ENCODE measurements at regions not wholly inside any gene's neighbourhood (a gene's known extent, or its start where the extent isn't known, plus 50 kb on each side); places are given as distances from the start of the nearest gene placed in this dataset.
A peak's percentile ranks its signal among the peaks of the same experiment; 100 is the strongest.

DNA sequence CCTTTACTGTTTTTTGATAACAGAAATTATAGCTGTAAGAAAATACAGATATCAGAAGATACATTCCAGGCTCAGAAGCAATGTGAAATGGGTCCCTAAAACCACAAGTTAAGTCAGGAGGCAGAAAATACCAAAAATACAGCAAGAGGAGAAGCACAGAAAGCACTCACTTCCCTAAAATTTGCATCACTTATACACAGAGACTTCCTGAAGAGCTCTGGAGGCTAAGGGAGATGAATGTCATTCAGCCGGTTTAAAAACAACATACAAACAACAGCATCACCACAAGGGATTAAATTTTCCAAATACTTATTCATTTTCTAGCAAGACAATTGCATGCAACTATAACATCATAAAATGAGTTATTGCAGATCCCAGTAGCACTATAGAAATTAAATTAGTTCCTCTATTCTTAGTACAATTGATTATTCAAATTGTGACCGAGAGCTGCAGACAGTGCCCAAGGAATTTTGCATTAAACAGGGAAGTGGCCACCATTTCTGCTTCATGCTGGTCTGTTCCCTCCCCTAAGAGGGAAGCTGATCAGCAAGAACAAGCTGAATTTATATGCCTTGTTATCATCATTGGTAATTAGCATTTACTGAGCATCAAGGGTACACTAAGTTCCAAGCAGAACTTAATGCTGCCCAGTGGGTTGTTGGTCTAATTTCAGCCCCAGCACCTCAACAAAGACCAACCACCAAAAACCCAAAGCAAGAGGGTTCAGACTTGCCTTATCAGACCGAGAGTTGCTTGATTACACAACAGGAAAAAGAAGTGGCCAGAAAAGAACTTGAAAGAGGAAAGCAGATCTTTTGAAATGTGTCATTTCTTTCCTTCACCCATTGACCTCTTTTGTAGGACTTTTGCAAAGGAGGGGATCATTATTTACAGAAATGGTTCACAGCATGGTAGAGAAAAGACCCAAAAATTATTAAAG lies 140.7 kb downstream of the KCTD12 start:
- no peaks in the 10 kb centered on the region for H3K4me1 ChIP-seq (ENCODE audit: control insufficient read depth in 2 of 3, insufficient read depth in 2 of 3, low read depth in 1 of 3, low read length in 3 of 3)
- no peaks in the 10 kb centered on the region for H3K36me3 ChIP-seq (ENCODE audit: control insufficient read depth in 2 of 3, insufficient read depth in 3 of 3, low read length in 3 of 3)
- DNase-seq (peak in 1 of 5 donors; percentile 4), FAIRE-seq (no peak)
- H3K9ac ChIP-seq (ENCODE audit: low read length in 3 of 3), result no peak overlapping the region
- intact Hi-C loops (cut with DNase I), result no loop called here
- no peaks in the 10 kb centered on the region for H3K27me3 ChIP-seq (ENCODE audit: control insufficient read depth, insufficient read depth, low read length)
- no peak overlapping the region for H3K27ac ChIP-seq (ENCODE audit: low read depth in 2 of 2, low read length in 2 of 2)
- TF ChIP-seq, protein P1, sequence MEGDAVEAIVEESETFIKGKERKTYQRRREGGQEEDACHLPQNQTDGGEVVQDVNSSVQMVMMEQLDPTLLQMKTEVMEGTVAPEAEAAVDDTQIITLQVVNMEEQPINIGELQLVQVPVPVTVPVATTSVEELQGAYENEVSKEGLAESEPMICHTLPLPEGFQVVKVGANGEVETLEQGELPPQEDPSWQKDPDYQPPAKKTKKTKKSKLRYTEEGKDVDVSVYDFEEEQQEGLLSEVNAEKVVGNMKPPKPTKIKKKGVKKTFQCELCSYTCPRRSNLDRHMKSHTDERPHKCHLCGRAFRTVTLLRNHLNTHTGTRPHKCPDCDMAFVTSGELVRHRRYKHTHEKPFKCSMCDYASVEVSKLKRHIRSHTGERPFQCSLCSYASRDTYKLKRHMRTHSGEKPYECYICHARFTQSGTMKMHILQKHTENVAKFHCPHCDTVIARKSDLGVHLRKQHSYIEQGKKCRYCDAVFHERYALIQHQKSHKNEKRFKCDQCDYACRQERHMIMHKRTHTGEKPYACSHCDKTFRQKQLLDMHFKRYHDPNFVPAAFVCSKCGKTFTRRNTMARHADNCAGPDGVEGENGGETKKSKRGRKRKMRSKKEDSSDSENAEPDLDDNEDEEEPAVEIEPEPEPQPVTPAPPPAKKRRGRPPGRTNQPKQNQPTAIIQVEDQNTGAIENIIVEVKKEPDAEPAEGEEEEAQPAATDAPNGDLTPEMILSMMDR (IDR thresholded peaks at IDR 0.05; ENCODE audit: borderline replicate concordance, extremely low read depth, insufficient read depth), result no peak
- no peak overlapping the region for H3K4me3 ChIP-seq (ENCODE audit: low read length in 3 of 3)
- peaks cover 0 to 7% (median 0%) of the 10 kb centered on the region in 3 donors for H3K9me3 ChIP-seq (ENCODE audit: control insufficient read depth in 2 of 3, insufficient read depth in 1 of 3, low read length in 3 of 3)

DNA sequence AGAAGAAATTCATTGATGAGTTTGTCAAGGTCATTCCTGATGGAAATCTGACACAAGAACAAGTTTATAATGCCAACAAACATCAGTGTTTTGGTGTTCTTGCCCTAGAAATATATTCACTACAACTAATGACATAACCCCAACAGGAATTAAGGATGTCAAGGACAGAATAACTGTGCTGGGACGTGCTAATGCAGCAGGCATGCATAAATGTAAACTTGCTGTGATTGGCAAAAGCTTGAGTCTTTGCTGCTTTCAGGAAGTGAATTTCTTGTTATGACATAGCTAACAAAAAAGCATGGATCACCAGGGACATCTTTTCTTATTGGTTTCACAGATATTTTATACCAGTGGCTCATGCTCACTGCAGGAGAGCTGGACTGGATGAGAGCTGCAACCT lies 144.6 kb downstream of the KCTD12 start:
- H3K27me3 ChIP-seq (ENCODE audit: control insufficient read depth, insufficient read depth, low read length), result no peaks in the 10 kb centered on the region
- no peaks in the 10 kb centered on the region for H3K4me1 ChIP-seq (ENCODE audit: control insufficient read depth in 2 of 3, insufficient read depth in 2 of 3, low read depth in 1 of 3, low read length in 3 of 3)
- TF ChIP-seq, protein P1 (IDR thresholded peaks at IDR 0.05; ENCODE audit: borderline replicate concordance, extremely low read depth, insufficient read depth), result no peak
- H3K36me3 ChIP-seq (ENCODE audit: control insufficient read depth in 2 of 3, insufficient read depth in 3 of 3, low read length in 3 of 3), result no peaks in the 10 kb centered on the region
- DNase-seq (no peak), FAIRE-seq (no peak)
- no peak overlapping the region for H3K4me3 ChIP-seq (ENCODE audit: low read length in 3 of 3)
- intact Hi-C loops (cut with DNase I), result no loop called here
- H3K9ac ChIP-seq (ENCODE audit: low read length in 3 of 3), result no peak overlapping the region
- peaks cover 0 to 7% (median 0%) of the 10 kb centered on the region in 3 donors for H3K9me3 ChIP-seq (ENCODE audit: control insufficient read depth in 2 of 3, insufficient read depth in 1 of 3, low read length in 3 of 3)
- H3K27ac ChIP-seq (ENCODE audit: low read depth in 2 of 2, low read length in 2 of 2), result no peak overlapping the region

DNA sequence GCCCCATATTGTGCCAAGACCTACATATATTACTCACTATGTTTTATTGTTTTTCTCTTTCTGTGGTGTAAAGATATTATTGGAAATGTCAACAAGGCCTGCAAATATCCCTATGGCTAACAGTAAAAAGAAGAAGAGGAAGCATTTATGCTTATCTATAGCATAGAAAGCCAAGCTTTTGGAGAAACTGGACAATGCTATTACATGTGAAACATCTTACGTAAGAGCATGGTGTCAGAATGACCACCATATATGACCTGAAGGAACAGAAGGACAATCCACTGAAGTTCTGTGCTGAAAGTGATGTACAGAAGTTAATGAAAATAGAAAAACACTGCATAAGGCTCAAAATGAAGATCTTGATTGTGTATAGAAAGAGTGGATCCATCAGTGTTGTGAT lies 145.2 kb downstream of the KCTD12 start:
- Histone ChIP-seq H3K4me3 (ENCODE audit: low read length in 3 of 3) (no peak overlapping the region), H3K27ac (ENCODE audit: low read depth in 2 of 2, low read length in 2 of 2) (no peak overlapping the region), H3K36me3 (ENCODE audit: control insufficient read depth in 2 of 3, insufficient read depth in 3 of 3, low read length in 3 of 3) (no peaks in the 10 kb centered on the region), H3K4me1 (ENCODE audit: control insufficient read depth in 2 of 3, insufficient read depth in 2 of 3, low read depth in 1 of 3, low read length in 3 of 3) (no peaks in the 10 kb centered on the region), H3K27me3 (ENCODE audit: control insufficient read depth, insufficient read depth, low read length) (no peaks in the 10 kb centered on the region), H3K9ac (ENCODE audit: low read length in 3 of 3) (no peak overlapping the region), H3K9me3 (ENCODE audit: control insufficient read depth in 2 of 3, insufficient read depth in 1 of 3, low read length in 3 of 3) (peaks cover 0 to 7% (median 0%) of the 10 kb centered on the region in 3 donors)
- FAIRE-seq, result no peak
- TF ChIP-seq, protein P1 (IDR thresholded peaks at IDR 0.05; ENCODE audit: borderline replicate concordance, extremely low read depth, insufficient read depth), result no peak
- DNase-seq, result no peak
- intact Hi-C loops (cut with DNase I), result no loop called here

Data from kidney (tissue), 13 donors.